ENCODE measurements at regions not wholly inside any gene's neighbourhood (a gene's known extent, or its start where the extent isn't known, plus 50 kb on each side); places are given as distances from the start of the nearest gene placed in this dataset.

- H3K9me3 ChIP-seq, result no peaks in the 10 kb centered on the region
- DNase-seq (ENCODE audit: low spot score in 2 of 2), result no peak
- no peak for TF ChIP-seq CTCF (IDR thresholded peaks at IDR 0.05)
- intact Hi-C loops (cut with DNase I), result no loop called here
- no peaks in the 10 kb centered on the region for H3K27me3 ChIP-seq
- no peak overlapping the region for H3K4me3 ChIP-seq
- H3K36me3 ChIP-seq, result no peaks in the 10 kb centered on the region
- H3K27ac ChIP-seq, result no peak overlapping the region
- no peaks in the 10 kb centered on the region for H3K4me1 ChIP-seq
These were observed 272.7 kb upstream of the CADM1 start for GRCh38 chr11:115776916-115777315.

GRCh38 chr11:115775846-115776245 lies 271.6 kb upstream of the CADM1 start:
- DNase-seq (ENCODE audit: low spot score in 2 of 2), result no peak
- intact Hi-C loops (cut with DNase I), result no loop called here
- H3K36me3 ChIP-seq, result no peaks in the 10 kb centered on the region
- H3K27me3 ChIP-seq, result no peaks in the 10 kb centered on the region
- TF ChIP-seq CTCF (IDR thresholded peaks at IDR 0.05), result no peak
- no peaks in the 10 kb centered on the region for H3K9me3 ChIP-seq
- H3K27ac ChIP-seq, result no peak overlapping the region
- no peak overlapping the region for H3K4me3 ChIP-seq
- no peaks in the 10 kb centered on the region for H3K4me1 ChIP-seq

GRCh38 chr11:115774756-115775155 lies 270.5 kb upstream of the CADM1 start:
- Histone ChIP-seq H3K4me3 (no peak overlapping the region), H3K27me3 (no peaks in the 10 kb centered on the region), H3K36me3 (no peaks in the 10 kb centered on the region), H3K4me1 (no peaks in the 10 kb centered on the region), H3K27ac (no peak overlapping the region), H3K9me3 (no peaks in the 10 kb centered on the region)
- no peak for TF ChIP-seq CTCF (IDR thresholded peaks at IDR 0.05)
- no peak for DNase-seq (ENCODE audit: low spot score in 2 of 2)
- intact Hi-C loops (cut with DNase I), result no loop called here

GRCh38 chr11:115769891-115770290 lies 265.7 kb upstream of the CADM1 start:
- Histone ChIP-seq H3K27me3 (no peaks in the 10 kb centered on the region), H3K4me3 (no peak overlapping the region), H3K4me1 (no peaks in the 10 kb centered on the region), H3K9me3 (no peaks in the 10 kb centered on the region), H3K36me3 (no peaks in the 10 kb centered on the region), H3K27ac (no peak overlapping the region)
- intact Hi-C loops (cut with DNase I), result no loop called here
- no peak for TF ChIP-seq CTCF (IDR thresholded peaks at IDR 0.05)
- DNase-seq (ENCODE audit: low spot score in 2 of 2), result no peak

GRCh38 chr11:115767883-115768282 lies 263.7 kb upstream of the CADM1 start:
- H3K27me3 ChIP-seq, result no peaks in the 10 kb centered on the region
- no peak overlapping the region for H3K27ac ChIP-seq
- no peaks in the 10 kb centered on the region for H3K4me1 ChIP-seq
- no peak for TF ChIP-seq CTCF (IDR thresholded peaks at IDR 0.05)
- no peak for DNase-seq (ENCODE audit: low spot score in 2 of 2)
- no peak overlapping the region for H3K4me3 ChIP-seq
- intact Hi-C loops (cut with DNase I), result no loop called here
- no peaks in the 10 kb centered on the region for H3K36me3 ChIP-seq
- no peaks in the 10 kb centered on the region for H3K9me3 ChIP-seq

GRCh38 chr11:115767047-115767802 lies 263.0 kb upstream of the CADM1 start:
- intact Hi-C loops (cut with DNase I), result no loop called here
- H3K27ac ChIP-seq, result no peak overlapping the region
- no peak for TF ChIP-seq CTCF (IDR thresholded peaks at IDR 0.05)

More at GRCh38 chr11:115767047-115767802, 263.0 kb upstream of the CADM1 start:
- H3K9me3 ChIP-seq, result no peaks in the 10 kb centered on the region
- no peak for DNase-seq (ENCODE audit: low spot score in 2 of 2)
- H3K4me3 ChIP-seq, result no peak overlapping the region
- no peaks in the 10 kb centered on the region for H3K4me1 ChIP-seq
- no peaks in the 10 kb centered on the region for H3K36me3 ChIP-seq
- H3K27me3 ChIP-seq, result no peaks in the 10 kb centered on the region
